ENCODE measurements at regions not wholly inside any gene's neighbourhood (a gene's known extent, or its start where the extent isn't known, plus 50 kb on each side); places are given as distances from the start of the nearest gene placed in this dataset.

DNA sequence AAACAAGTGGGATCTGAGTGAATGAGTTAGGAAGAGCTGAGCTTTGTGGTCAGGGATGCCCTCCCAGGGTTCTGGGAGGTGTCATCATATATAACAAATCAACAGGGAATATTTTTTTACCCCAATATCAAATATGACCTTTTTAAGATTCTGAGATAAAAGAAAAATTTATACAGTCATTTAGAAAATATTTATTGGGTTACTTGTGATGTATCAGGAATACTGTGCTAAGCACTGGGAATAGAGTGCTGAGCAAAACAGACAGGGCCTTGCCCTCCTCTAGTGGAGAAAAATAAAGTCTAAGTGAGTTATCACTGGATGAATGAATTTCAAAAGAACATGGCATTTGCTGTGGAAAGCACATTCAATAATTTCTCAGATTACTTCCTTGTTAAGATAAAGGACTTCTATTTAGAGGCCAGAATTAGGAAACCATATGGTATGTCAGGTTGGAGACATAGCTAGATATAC, 102.9 kb downstream of the BOD1 start:
- H3K27ac Mint-ChIP-seq = no peak overlapping the region
- H3K9me3 Mint-ChIP-seq = peaks cover 4% of the 10 kb centered on the region
- no peak for TF ChIP-seq CTCF (conservative IDR thresholded peaks at IDR 0.05)
- no peak overlapping the region for H3K4me3 Mint-ChIP-seq
- no peaks in the 10 kb centered on the region for H3K36me3 Mint-ChIP-seq
- peaks cover 10% of the 10 kb centered on the region for H3K27me3 Mint-ChIP-seq
- DNase-seq (ENCODE audit: extremely low spot score, unreplicated experiment) = no peak
- no peaks in the 10 kb centered on the region for H3K4me1 Mint-ChIP-seq (ENCODE audit: unreplicated experiment)

DNA sequence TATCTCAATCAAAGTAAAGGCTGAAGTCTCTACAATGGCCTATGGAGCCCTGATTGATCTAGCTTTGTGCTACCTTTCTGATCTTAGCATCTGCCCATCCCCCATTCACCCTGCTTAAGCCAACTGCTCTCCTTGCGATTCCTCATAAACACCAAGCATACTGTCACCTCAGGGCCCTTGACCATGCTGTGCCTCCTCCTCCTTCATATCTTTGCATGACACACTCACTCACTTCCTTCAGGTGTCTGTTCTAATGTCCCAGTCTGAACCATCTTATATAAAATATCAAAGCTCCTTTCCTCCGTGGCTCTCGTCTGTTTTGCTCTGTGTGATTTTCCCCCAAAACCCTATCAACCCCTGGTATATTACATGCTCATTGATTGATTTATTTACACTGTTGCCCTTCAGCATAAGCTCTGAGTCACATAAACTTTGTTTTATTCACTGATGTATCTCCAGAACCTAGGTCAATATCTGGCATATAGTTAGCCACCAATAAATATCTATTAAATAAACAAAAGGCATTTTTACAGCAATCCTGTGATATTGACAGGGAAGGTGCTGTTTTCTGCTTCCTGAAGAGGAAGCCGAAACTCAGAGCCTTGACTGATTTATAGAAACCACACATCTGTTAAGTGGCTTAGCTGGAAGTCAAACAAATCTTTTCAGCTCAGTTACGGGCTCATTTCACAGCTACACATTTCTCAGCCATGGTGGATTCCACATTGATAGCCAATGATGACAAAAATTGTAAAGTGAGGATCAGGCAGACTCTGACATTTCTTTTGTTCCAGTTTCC, 103.6 kb downstream of the BOD1 start:
- Mint-ChIP-seq H3K27ac (no peak overlapping the region), H3K4me3 (no peak overlapping the region), H3K36me3 (no peaks in the 10 kb centered on the region), H3K4me1 (ENCODE audit: unreplicated experiment) (no peaks in the 10 kb centered on the region), H3K27me3 (peaks cover 6% of the 10 kb centered on the region), H3K9me3 (peaks cover 4% of the 10 kb centered on the region)
- no peak for TF ChIP-seq CTCF (conservative IDR thresholded peaks at IDR 0.05)
- DNase-seq (ENCODE audit: extremely low spot score, unreplicated experiment) = no peak

DNA sequence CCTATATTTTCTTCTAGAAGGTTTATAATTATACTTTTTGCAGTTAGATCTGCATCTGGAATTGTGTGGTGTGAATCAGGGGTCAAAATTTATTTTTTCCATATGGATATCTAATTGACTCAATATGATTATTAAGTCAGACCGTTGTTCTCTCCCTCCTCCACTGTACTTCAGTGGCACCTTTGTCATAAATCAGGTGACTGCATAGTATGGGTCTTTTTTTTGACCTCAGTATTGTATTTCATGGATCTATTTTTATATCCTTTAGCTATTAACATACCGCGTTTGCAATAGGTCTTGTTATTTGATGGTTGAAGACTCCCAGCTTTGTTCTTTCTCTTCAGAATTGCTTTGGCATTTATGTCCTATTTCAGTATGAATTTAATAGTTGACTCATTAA, 107.4 kb downstream of the BOD1 start:
- Mint-ChIP-seq H3K4me3 (no peak overlapping the region), H3K27ac (no peak overlapping the region), H3K36me3 (no peaks in the 10 kb centered on the region), H3K27me3 (peaks cover 4% of the 10 kb centered on the region), H3K9me3 (peaks cover 4% of the 10 kb centered on the region), H3K4me1 (ENCODE audit: unreplicated experiment) (no peaks in the 10 kb centered on the region)
- no peak for TF ChIP-seq CTCF (conservative IDR thresholded peaks at IDR 0.05)
- DNase-seq (ENCODE audit: extremely low spot score, unreplicated experiment) = no peak

GRCh38 chr5:173507171-173507570, 109.3 kb downstream of the BOD1 start:
- no peak overlapping the region for H3K27ac Mint-ChIP-seq
- DNase-seq (ENCODE audit: extremely low spot score, unreplicated experiment) = no peak
- H3K36me3 Mint-ChIP-seq = no peaks in the 10 kb centered on the region
- no peak for TF ChIP-seq CTCF (conservative IDR thresholded peaks at IDR 0.05)
- H3K4me3 Mint-ChIP-seq = no peak overlapping the region
- H3K4me1 Mint-ChIP-seq (ENCODE audit: unreplicated experiment) = no peaks in the 10 kb centered on the region
- H3K27me3 Mint-ChIP-seq = no peaks in the 10 kb centered on the region
- no peaks in the 10 kb centered on the region for H3K9me3 Mint-ChIP-seq

DNA sequence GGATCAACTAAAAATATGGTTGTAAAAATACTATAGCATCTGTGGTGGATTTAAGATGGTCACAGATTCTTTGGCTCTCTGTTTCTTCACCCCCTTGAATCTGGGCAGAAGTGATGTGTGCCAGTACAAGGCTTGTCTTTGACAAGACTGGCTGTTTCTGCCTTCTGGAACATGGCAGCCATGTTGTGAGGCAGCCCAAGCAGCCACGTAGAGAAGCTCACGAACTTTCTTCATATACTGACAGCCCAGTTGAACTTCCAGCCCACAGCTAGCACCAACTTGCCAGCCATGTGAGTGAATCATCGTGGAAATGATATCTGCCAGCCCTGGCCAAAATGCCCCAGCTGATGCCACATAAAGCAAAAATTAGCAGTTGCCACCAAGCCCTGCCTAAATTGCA, 110.8 kb downstream of the BOD1 start:
- Mint-ChIP-seq H3K4me3 (no peak overlapping the region), H3K36me3 (no peaks in the 10 kb centered on the region), H3K27ac (no peak overlapping the region), H3K4me1 (ENCODE audit: unreplicated experiment) (no peaks in the 10 kb centered on the region), H3K27me3 (no peaks in the 10 kb centered on the region), H3K9me3 (no peaks in the 10 kb centered on the region)
- TF ChIP-seq CTCF (conservative IDR thresholded peaks at IDR 0.05) = no peak
- no peak for DNase-seq (ENCODE audit: extremely low spot score, unreplicated experiment)

Data from type B pancreatic cell (in vitro differentiated cells).